Smooth muscle cell (in vitro differentiated cells): ENCODE measurements at regions not wholly inside any gene's neighbourhood (a gene's known extent, or its start where the extent isn't known, plus 50 kb on each side); places are given as distances from the start of the nearest gene placed in this dataset.

Source experiments
- DNase-seq: peaks from one replicate; lab custom pipeline; 2025; ENCODE audit not compliant: unreplicated experiment; lab: John Stamatoyannopoulos, UW
- H2AFZ ChIP-seq: fragments of 200-600 bp; sonication (generic); 2 replicates; pipeline ENCODE4 v1.6.0; 2016; ENCODE audit warnings: antibody characterized with exemption, low read depth, mild to moderate bottlenecking
- H3F3A ChIP-seq: fragments of 200-600 bp; sonication (generic); 2 replicates; pipeline ENCODE4 v1.6.0; 2017; ENCODE audit warnings: antibody characterized with exemption, low read depth
- H3K27ac ChIP-seq: fragments of 200-600 bp; sonication (generic); 2 replicates; pipeline ENCODE4 v1.5.1; 2016; ENCODE audit warnings: low read depth, mild to moderate bottlenecking
- H3K27me3 ChIP-seq: fragments of 200-600 bp; sonication (generic); 2 replicates; pipeline ENCODE4 v1.6.1; 2016; ENCODE audit warnings: low read depth, mild to moderate bottlenecking
- H3K36me3 ChIP-seq: fragments of 200-600 bp; sonication (generic); 2 replicates; pipeline ENCODE4 v1.5.1; 2016; ENCODE audit warnings: low read depth
- H3K4me1 ChIP-seq: fragments of 200-600 bp; sonication (generic); 2 replicates; pipeline ENCODE4 v1.5.1; 2016; ENCODE audit warnings: low read depth
- H3K4me2 ChIP-seq: fragments of 200-600 bp; sonication (generic); 2 replicates; pipeline ENCODE4 v1.6.0; 2016; ENCODE audit warnings: mild to moderate bottlenecking
- H3K4me3 ChIP-seq: fragments of 200-600 bp; sonication (generic); 2 replicates; pipeline ENCODE4 v1.5.1; 2016; ENCODE audit warnings: mild to moderate bottlenecking
- H3K79me2 ChIP-seq: fragments of 200-600 bp; sonication (generic); 2 replicates; pipeline ENCODE4 v1.6.0; 2016; ENCODE audit warnings: low read depth, mild to moderate bottlenecking
- H3K9ac ChIP-seq: fragments of 200-600 bp; sonication (generic); 2 replicates; pipeline ENCODE4 v1.6.0; 2016; ENCODE audit warnings: low read depth
- H3K9me3 ChIP-seq: fragments of 200-600 bp; sonication (generic); replicated peaks from 2 replicates; pipeline ENCODE4 v1.5.1; 2016; ENCODE audit warnings: low read depth
- H4K20me1 ChIP-seq: fragments of 200-600 bp; sonication (generic); 2 replicates; pipeline ENCODE4 v1.6.0; 2016; ENCODE audit warnings: low read depth
- CTCF ChIP-seq: fragments of 200-600 bp; sonication (generic); IDR thresholded peaks from 2 replicates; pipeline ENCODE4 v1.5.1; 2017; ENCODE audit warnings: borderline replicate concordance, mild to moderate bottlenecking, antibody characterized with exemption; ENCODE audit not compliant: insufficient read depth, poor library complexity, severe bottlenecking
- WGBS: methylation state at CpG from one replicate; pipeline ENCODE4 v1.1.7; 2016; ENCODE audit warnings: low lambda C conversion rate; 5-methylcytosine and 5-hydroxymethylcytosine counted together

GRCh38 chr4:138086611-138087041 lies 155.5 kb downstream of the SLC7A11 start:
- H3K9ac ChIP-seq = no peak overlapping the region
- no peaks in the 10 kb centered on the region for H3K27me3 ChIP-seq
- H4K20me1 ChIP-seq = no peaks in the 10 kb centered on the region
- no peaks in the 10 kb centered on the region for H3K36me3 ChIP-seq
- WGBS = 67% methylated on average over 1 of the region's 1 CpG
- no peak for TF ChIP-seq CTCF
- no peak overlapping the region for H2AFZ ChIP-seq
- H3K79me2 ChIP-seq = no peaks in the 10 kb centered on the region
- H3F3A ChIP-seq = no peaks in the 10 kb centered on the region
- H3K4me3 ChIP-seq = no peak overlapping the region
- H3K4me1 ChIP-seq = peaks cover 4% of the 10 kb centered on the region
- no peak overlapping the region for H3K27ac ChIP-seq
- DNase-seq = no peak
- no peaks in the 10 kb centered on the region for H3K9me3 ChIP-seq
- H3K4me2 ChIP-seq = no peak overlapping the region

DNA sequence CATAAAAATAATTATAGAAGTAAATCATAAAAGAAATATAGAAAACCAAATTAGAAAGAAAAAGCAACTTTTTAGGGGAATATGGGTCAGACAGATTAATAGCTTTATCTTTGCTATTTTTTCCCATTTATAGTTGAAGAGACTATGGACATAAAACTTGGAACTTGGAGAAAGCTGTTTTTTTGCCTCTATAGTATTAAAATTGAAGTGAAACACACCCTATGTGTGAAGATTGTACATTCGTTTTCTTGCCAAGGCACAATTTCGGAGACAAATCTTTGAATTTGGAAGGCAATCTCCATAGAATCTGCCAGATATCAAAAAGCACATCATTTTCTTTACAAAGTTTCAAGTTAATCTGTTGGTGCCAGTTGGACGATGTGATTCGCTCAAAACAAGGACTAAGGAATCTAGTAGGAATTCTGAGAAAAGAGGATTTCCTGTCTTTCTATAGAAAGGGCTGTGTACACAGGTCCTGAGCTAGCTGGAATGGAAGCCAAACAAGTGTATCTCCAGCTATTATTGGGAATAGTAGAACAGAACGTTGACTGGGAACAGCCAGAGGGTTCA lies 156.3 kb downstream of the SLC7A11 start:
- no peak for DNase-seq
- TF ChIP-seq CTCF = no peak
- no peaks in the 10 kb centered on the region for H3K27me3 ChIP-seq
- H3K79me2 ChIP-seq = no peaks in the 10 kb centered on the region
- no peaks in the 10 kb centered on the region for H3K9me3 ChIP-seq
- H3K4me3 ChIP-seq = no peak overlapping the region
- no peaks in the 10 kb centered on the region for H3K36me3 ChIP-seq
- WGBS = 93% methylated on average over 5 of the region's 5 CpGs
- no peak overlapping the region for H3K9ac ChIP-seq
- H3K4me1 ChIP-seq = peaks cover 4% of the 10 kb centered on the region
- no peak overlapping the region for H2AFZ ChIP-seq
- H3K27ac ChIP-seq = no peak overlapping the region
- H4K20me1 ChIP-seq = no peaks in the 10 kb centered on the region
- H3F3A ChIP-seq = no peaks in the 10 kb centered on the region
- H3K4me2 ChIP-seq = no peak overlapping the region

DNA sequence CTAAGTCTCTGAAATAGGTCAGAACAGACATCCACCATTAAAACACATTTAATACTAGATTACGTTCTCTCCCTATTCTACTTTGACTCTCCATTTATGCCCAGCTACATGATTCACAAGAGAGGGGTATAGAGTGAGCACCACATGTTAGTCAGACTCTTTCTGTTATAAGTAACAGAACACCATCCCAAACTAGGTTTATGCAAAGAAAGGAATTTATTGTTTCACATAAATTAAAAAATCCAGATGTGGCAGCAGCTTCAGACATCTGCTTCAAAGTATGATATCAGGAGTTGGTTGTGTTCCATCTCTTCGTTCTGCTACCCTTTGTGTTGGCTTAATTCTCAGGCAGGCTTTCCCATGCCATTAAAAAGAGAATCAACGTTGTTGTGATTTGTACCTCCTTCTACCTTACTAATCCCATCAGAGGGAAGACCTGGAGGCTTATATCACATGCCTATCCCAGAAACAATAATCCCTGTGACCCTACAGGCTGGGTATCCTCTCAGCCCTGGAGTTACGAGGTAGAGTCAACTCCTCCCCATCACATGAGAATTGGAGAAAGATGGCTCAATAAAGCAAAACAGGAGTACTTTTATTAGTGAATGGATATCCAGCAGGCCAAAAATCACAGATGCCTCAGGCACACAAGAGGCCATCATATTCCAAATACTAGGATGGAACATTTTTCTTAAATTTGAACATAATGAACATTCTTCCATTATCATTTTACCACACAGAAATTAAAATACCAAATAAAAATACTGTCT lies 163.2 kb downstream of the SLC7A11 start:
- no peaks in the 10 kb centered on the region for H4K20me1 ChIP-seq
- 91% methylated on average over 4 of the region's 4 CpGs for WGBS
- H2AFZ ChIP-seq = no peak overlapping the region
- peaks cover 4% of the 10 kb centered on the region for H3K4me1 ChIP-seq
- no peaks in the 10 kb centered on the region for H3K9me3 ChIP-seq
- no peaks in the 10 kb centered on the region for H3K36me3 ChIP-seq
- DNase-seq = no peak
- no peaks in the 10 kb centered on the region for H3F3A ChIP-seq
- H3K4me2 ChIP-seq = no peak overlapping the region
- H3K79me2 ChIP-seq = no peaks in the 10 kb centered on the region
- no peak overlapping the region for H3K27ac ChIP-seq
- H3K4me3 ChIP-seq = no peak overlapping the region
- no peaks in the 10 kb centered on the region for H3K27me3 ChIP-seq
- H3K9ac ChIP-seq = no peak overlapping the region
- no peak for TF ChIP-seq CTCF

GRCh38 chr4:138078253-138078652 lies 163.9 kb downstream of the SLC7A11 start:
- 65% methylated on average over 2 of the region's 2 CpGs for WGBS
- DNase-seq = no peak
- Histone ChIP-seq H4K20me1 (no peaks in the 10 kb centered on the region), H3K9ac (no peak overlapping the region), H3K9me3 (no peaks in the 10 kb centered on the region), H3K4me1 (peaks cover 4% of the 10 kb centered on the region), H3K36me3 (no peaks in the 10 kb centered on the region), H2AFZ (no peak overlapping the region), H3K4me2 (no peak overlapping the region), H3K4me3 (no peak overlapping the region), H3F3A (no peaks in the 10 kb centered on the region), H3K27me3 (no peaks in the 10 kb centered on the region), H3K27ac (no peak overlapping the region), H3K79me2 (no peaks in the 10 kb centered on the region)
- no peak for TF ChIP-seq CTCF
